Loucy (cell line): ENCODE measurements at regions not wholly inside any gene's neighbourhood (a gene's known extent, or its start where the extent isn't known, plus 50 kb on each side); places are given as distances from the start of the nearest gene placed in this dataset.

Experiments
- EZH2phosphoT487 ChIP-seq: fragments of 200-600 bp; IDR thresholded peaks from 2 replicates; pipeline ENCODE4 v1.6.1; 2018; ENCODE audit warnings: antibody characterized with exemption, mild to moderate bottlenecking, moderate library complexity, borderline replicate concordance
- TF ChIP-seq, protein P1 (sequence below): fragments of 200-600 bp; sonication (generic); conservative IDR thresholded peaks from 2 replicates; pipeline ENCODE4 v1.5.1; 2014; ENCODE audit warnings: mild to moderate bottlenecking, antibody characterized with exemption, low read length

DNA sequence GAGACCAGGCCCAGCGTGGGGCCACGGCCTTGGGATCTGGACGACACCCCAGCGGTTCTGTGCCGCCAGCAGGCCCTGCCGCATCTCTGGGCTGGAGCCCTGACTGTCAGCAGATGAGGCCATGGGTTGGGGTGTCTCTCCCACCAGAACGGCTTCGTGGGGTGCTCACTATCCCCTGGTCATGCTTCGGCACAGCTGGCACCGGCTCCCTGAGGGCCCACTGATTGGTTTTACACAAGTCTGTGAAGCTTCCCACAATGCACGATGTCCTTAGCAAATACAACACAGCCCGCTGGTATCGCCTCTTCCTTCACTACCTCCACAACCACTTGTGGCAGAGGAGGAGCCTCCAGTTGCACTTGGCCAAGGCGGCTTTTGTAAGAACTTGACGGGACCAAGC, 94.3 kb downstream of the THBS2 start:
- TF ChIP-seq, protein P1, sequence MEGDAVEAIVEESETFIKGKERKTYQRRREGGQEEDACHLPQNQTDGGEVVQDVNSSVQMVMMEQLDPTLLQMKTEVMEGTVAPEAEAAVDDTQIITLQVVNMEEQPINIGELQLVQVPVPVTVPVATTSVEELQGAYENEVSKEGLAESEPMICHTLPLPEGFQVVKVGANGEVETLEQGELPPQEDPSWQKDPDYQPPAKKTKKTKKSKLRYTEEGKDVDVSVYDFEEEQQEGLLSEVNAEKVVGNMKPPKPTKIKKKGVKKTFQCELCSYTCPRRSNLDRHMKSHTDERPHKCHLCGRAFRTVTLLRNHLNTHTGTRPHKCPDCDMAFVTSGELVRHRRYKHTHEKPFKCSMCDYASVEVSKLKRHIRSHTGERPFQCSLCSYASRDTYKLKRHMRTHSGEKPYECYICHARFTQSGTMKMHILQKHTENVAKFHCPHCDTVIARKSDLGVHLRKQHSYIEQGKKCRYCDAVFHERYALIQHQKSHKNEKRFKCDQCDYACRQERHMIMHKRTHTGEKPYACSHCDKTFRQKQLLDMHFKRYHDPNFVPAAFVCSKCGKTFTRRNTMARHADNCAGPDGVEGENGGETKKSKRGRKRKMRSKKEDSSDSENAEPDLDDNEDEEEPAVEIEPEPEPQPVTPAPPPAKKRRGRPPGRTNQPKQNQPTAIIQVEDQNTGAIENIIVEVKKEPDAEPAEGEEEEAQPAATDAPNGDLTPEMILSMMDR = no peak
- TF ChIP-seq EZH2phosphoT487 = no peak
